B cell (primary cell): ENCODE measurements at regions not wholly inside any gene's neighbourhood (a gene's known extent, or its start where the extent isn't known, plus 50 kb on each side); places are given as distances from the start of the nearest gene placed in this dataset.
"Not testable (repeated sequence)": the region's sequence is repeated elsewhere in the genome, so short reads cannot be mapped to it uniquely, and the experiment has no call there.

Source experiments
- ATAC-seq: fragments of 200-7000 bp; cut with Tn5 transposase; one replicate; pipeline ENCODE4 v1.10.0; 2021; ENCODE audit warnings: low read depth, mild to moderate bottlenecking, moderate number of reproducible peaks, moderate library complexity
- CTCF ChIA-PET: fragments of 350-600 bp; sonication (Branson Sonifier 250); formaldehyde crosslinking; loops from one replicate; lab custom pipeline; 2021; ENCODE audit warnings: antibody characterized with exemption, inconsistent platforms; lab: Charles Lee
- POLR2A ChIA-PET: fragments of 350-600 bp; sonication (Branson Sonifier 250); formaldehyde crosslinking; loops from one replicate; lab custom pipeline; 2021; ENCODE audit warnings: antibody characterized with exemption; lab: Charles Lee
- DNase-seq: peaks from one replicate; pipeline ENCODE4 v3.0.0; 2013
- H2AFZ ChIP-seq: 2 replicates; pipeline ENCODE4 v1.6.1; 2012; ENCODE audit warnings: mild to moderate bottlenecking, low read depth, low read length; ENCODE audit not compliant: insufficient read depth, poor library complexity, severe bottlenecking
- H3K27ac ChIP-seq, 2 donors: 1 replicate in 1 of 2; 2 replicates in 1 of 2; pipeline ENCODE4 v1.5.1; 2012 to 2013; ENCODE audit warnings: low read length in 2 of 2, mild to moderate bottlenecking in 2 of 2, moderate library complexity in 1 of 2
- H3K27me3 ChIP-seq, 4 experiments: fragments of 200-600 bp in 1 of 4; sonication (generic) in 1 of 4; replicated peaks in 1 of 4; 1 replicate in 2 of 4; 2 replicates in 2 of 4; pipeline versions ENCODE4 v1.6.1 to v1.7.0; 2013 to 2016; ENCODE audit warnings: low read length in 3 of 4, mild to moderate bottlenecking in 2 of 4, mixed read lengths in 1 of 4, moderate library complexity in 1 of 4; ENCODE audit not compliant: insufficient read depth in 4 of 4, control insufficient read depth in 3 of 4; ENCODE audit errors: control extremely low read depth in 1 of 4
- H3K36me3 ChIP-seq, 2 experiments: replicated peaks in 1 of 2; 1 replicate in 1 of 2; 2 replicates in 1 of 2; pipeline versions ENCODE4 v1.6.1 to v1.7.1; 2013; ENCODE audit warnings: low read length in 1 of 2; ENCODE audit not compliant: insufficient read depth in 2 of 2, control insufficient read depth in 1 of 2; ENCODE audit errors: control extremely low read depth in 1 of 2, extremely low read depth in 1 of 2
- H3K4me1 ChIP-seq, 2 donors: fragments of 200-600 bp in 1 of 2; sonication (generic) in 1 of 2; 1 replicate in 1 of 2; 2 replicates in 1 of 2; pipeline versions ENCODE4 v1.5.1 to v1.6.1; 2013 to 2017; ENCODE audit warnings: low read length in 2 of 2; ENCODE audit not compliant: control insufficient read depth in 2 of 2, insufficient read depth in 2 of 2
- H3K4me2 ChIP-seq: replicated peaks from 2 replicates; pipeline ENCODE3; 2012; ENCODE audit warnings: mild to moderate bottlenecking, low read depth, low read length; ENCODE audit not compliant: poor library complexity, severe bottlenecking
- H3K4me3 ChIP-seq, 5 experiments: fragments of 200-600 bp in 1 of 5; sonication (generic) in 1 of 5; 1 replicate in 3 of 5; 2 replicates in 2 of 5; pipeline versions ENCODE4 v1.5.1 to v1.7.0; 2011 to 2016; ENCODE audit warnings: low read length in 4 of 5, mild to moderate bottlenecking in 4 of 5, low read depth in 2 of 5, control low read depth in 1 of 5, moderate library complexity in 1 of 5; ENCODE audit not compliant: insufficient read depth in 1 of 5; ENCODE audit errors: control extremely low read depth in 1 of 5, extremely low read depth in 1 of 5
- H3K79me2 ChIP-seq: fragments of 200-600 bp; sonication (generic); one replicate; pipeline ENCODE4 v1.6.0; 2016; ENCODE audit warnings: low read length; ENCODE audit not compliant: control insufficient read depth, insufficient read depth
- H3K9ac ChIP-seq: fragments of 200-600 bp; sonication (generic); 2 replicates; pipeline ENCODE4 v1.6.1; 2017; ENCODE audit warnings: mild to moderate bottlenecking, low read length, moderate library complexity
- H3K9me3 ChIP-seq, 3 donors: one replicate each; pipeline versions ENCODE4 v1.6.1 to v1.7.1; 2013; ENCODE audit warnings: low read length in 2 of 3; ENCODE audit not compliant: control insufficient read depth in 2 of 3, insufficient read depth in 1 of 3; ENCODE audit errors: control extremely low read depth in 1 of 3
- H4K20me1 ChIP-seq: 2 replicates; pipeline ENCODE4 v1.6.0; 2012; ENCODE audit warnings: mild to moderate bottlenecking, low read length; ENCODE audit not compliant: insufficient read depth, control insufficient read depth, poor library complexity, severe bottlenecking
- H3K27ac Mint-ChIP-seq: one replicate; pipeline ENCODE4 v1.8.0; 2021; ENCODE audit warnings: mixed read lengths
- H3K27me3 Mint-ChIP-seq: one replicate; pipeline ENCODE4 v1.8.0; 2021; ENCODE audit warnings: mixed read lengths
- H3K4me1 Mint-ChIP-seq: one replicate; pipeline ENCODE4 v1.8.0; 2021; ENCODE audit warnings: mixed read lengths
- H3K4me3 Mint-ChIP-seq: one replicate; pipeline ENCODE4 v1.8.0; 2021; ENCODE audit warnings: mixed read lengths
- H3K9me3 Mint-ChIP-seq: one replicate; pipeline ENCODE4 v1.8.0; 2022; ENCODE audit warnings: mixed read lengths; ENCODE audit not compliant: insufficient read depth
- EZH2 ChIP-seq: IDR thresholded peaks from 2 replicates; pipeline ENCODE4 v1.6.1; 2012; ENCODE audit warnings: borderline replicate concordance, low read depth, mild to moderate bottlenecking, moderate library complexity, low read length; ENCODE audit not compliant: insufficient read depth, poor library complexity, severe bottlenecking
- WGBS: methylation state at CpG from one replicate; pipeline ENCODE4 v1.1.5; 2013; ENCODE audit warnings: missing lambda C conversion rate; ENCODE audit not compliant: insufficient coverage; 5-methylcytosine and 5-hydroxymethylcytosine counted together
- intact Hi-C: fragments of 100-400 bp; cut with micrococcal nuclease; formaldehyde crosslinking; loops from one replicate; pipeline ENCODE4 v1.10.0; 2022
- TF ChIP-seq, protein P1 (sequence below): fragments of 200-600 bp; IDR thresholded peaks from one replicate; pipeline ENCODE4 v1.8.0; 2022; ENCODE audit warnings: antibody characterized with exemption, mild to moderate bottlenecking

DNA sequence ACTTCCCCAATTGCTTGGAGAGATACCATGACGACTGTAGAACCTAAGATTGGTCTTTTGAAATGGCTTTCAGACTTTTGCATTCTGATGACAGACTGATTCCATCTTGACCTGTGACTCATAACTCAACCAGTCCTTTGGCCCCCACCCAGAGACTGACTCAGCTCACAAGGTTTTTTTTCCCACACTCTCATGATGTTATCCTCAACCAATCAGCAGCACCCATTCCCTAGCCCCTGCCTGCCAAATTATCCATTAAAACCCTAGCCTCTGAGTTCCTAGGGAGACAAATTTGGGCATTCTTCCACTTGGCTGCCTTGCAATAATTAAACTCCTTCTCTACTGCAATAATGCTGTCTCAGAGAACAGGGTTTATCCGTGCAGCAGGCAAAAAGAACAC, 1263.3 kb upstream of the CDH9 start:
- Mint-ChIP-seq H3K9me3 (peaks cover 2% of the 10 kb centered on the region), H3K4me3 (no peak overlapping the region), H3K4me1 (no peaks in the 10 kb centered on the region), H3K27me3 (no peaks in the 10 kb centered on the region), H3K27ac (no peak overlapping the region)
- CTCF ChIA-PET: no interaction called here
- no peaks in the 10 kb centered on the region for H3K79me2 ChIP-seq
- H4K20me1 ChIP-seq: no peaks in the 10 kb centered on the region
- WGBS: 100% methylated on average over 1 of the region's 2 CpGs
- DNase-seq: no peak
- POLR2A ChIA-PET: no interaction called here
- H3K4me1 ChIP-seq: no peaks in the 10 kb centered on the region
- no peaks in the 10 kb centered on the region for H3K36me3 ChIP-seq
- no peak for TF ChIP-seq EZH2
- TF ChIP-seq, protein P1, sequence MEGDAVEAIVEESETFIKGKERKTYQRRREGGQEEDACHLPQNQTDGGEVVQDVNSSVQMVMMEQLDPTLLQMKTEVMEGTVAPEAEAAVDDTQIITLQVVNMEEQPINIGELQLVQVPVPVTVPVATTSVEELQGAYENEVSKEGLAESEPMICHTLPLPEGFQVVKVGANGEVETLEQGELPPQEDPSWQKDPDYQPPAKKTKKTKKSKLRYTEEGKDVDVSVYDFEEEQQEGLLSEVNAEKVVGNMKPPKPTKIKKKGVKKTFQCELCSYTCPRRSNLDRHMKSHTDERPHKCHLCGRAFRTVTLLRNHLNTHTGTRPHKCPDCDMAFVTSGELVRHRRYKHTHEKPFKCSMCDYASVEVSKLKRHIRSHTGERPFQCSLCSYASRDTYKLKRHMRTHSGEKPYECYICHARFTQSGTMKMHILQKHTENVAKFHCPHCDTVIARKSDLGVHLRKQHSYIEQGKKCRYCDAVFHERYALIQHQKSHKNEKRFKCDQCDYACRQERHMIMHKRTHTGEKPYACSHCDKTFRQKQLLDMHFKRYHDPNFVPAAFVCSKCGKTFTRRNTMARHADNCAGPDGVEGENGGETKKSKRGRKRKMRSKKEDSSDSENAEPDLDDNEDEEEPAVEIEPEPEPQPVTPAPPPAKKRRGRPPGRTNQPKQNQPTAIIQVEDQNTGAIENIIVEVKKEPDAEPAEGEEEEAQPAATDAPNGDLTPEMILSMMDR: no peak
- no peak overlapping the region for H3K4me2 ChIP-seq
- no peaks in the 10 kb centered on the region for H3K9me3 ChIP-seq
- no peaks in the 10 kb centered on the region for H3K27me3 ChIP-seq
- H3K9ac ChIP-seq: no peak overlapping the region
- intact Hi-C loops: no loop called here
- no peak overlapping the region for H2AFZ ChIP-seq
- H3K4me3 ChIP-seq: no peak overlapping the region
- no peak for ATAC-seq
- no peak overlapping the region for H3K27ac ChIP-seq

- Histone ChIP-seq H3K79me2 (no peaks in the 10 kb centered on the region), H3K27ac (no peak overlapping the region), H3K27me3 (no peaks in the 10 kb centered on the region), H3K9ac (no peak overlapping the region), H3K4me2 (no peak overlapping the region), H2AFZ (no peak overlapping the region), H4K20me1 (no peaks in the 10 kb centered on the region), H3K9me3 (peaks cover 0 to 6% (median 0%) of the 10 kb centered on the region in 3 donors), H3K4me1 (no peaks in the 10 kb centered on the region), H3K4me3 (no peak overlapping the region), H3K36me3 (no peaks in the 10 kb centered on the region)
- ATAC-seq: no peak
- Mint-ChIP-seq H3K9me3 (peaks cover 3% of the 10 kb centered on the region), H3K4me3 (no peak overlapping the region), H3K27ac (no peak overlapping the region), H3K4me1 (no peaks in the 10 kb centered on the region), H3K27me3 (no peaks in the 10 kb centered on the region)
- CTCF ChIA-PET: no interaction called here
- intact Hi-C loops: no loop called here
- POLR2A ChIA-PET: no interaction called here
- TF ChIP-seq EZH2: no peak
- TF ChIP-seq, protein P1: no peak
- DNase-seq: no peak
- WGBS: 100% methylated on average over 1 of the region's 5 CpGs
Measured at GRCh38 chr5:28296254-28297013, 1258.0 kb upstream of the CDH9 start.

GRCh38 chr5:28287021-28287420, 1248.6 kb upstream of the CDH9 start:
- H3K27ac ChIP-seq, H3K9me3 ChIP-seq, H3K4me1 ChIP-seq, H3K4me2 ChIP-seq, H3K4me3 Mint-ChIP-seq, intact Hi-C loops, ATAC-seq, H3K9ac ChIP-seq, H3K9me3 Mint-ChIP-seq, H3K79me2 ChIP-seq, H3K4me3 ChIP-seq, H3K36me3 ChIP-seq, H2AFZ ChIP-seq, DNase-seq, CTCF ChIA-PET, H3K27me3 ChIP-seq, H3K27me3 Mint-ChIP-seq, H4K20me1 ChIP-seq, POLR2A ChIA-PET, H3K4me1 Mint-ChIP-seq, H3K27ac Mint-ChIP-seq: not testable (repeated sequence)
- WGBS: 87% methylated on average over 10 of the region's 10 CpGs
